ENCODE measurements at regions not wholly inside any gene's neighbourhood (a gene's known extent, or its start where the extent isn't known, plus 50 kb on each side); places are given as distances from the start of the nearest gene placed in this dataset.
A peak's percentile ranks its signal among the peaks of the same experiment; 100 is the strongest.

- TF ChIP-seq MTA2 (IDR thresholded peaks at IDR 0.05; ENCODE audit: low read depth): no peak
- TF ChIP-seq CTCF (IDR thresholded peaks at IDR 0.05 in 2 of 3, conservative IDR thresholded peaks at IDR 0.05 in 1 of 3; ENCODE audit: insufficient read depth in 2 of 3, low read depth in 1 of 3, low read length in 3 of 3): peak; percentile 58 to 74 (median 69)
- TF ChIP-seq ZNF655 (CRISPR knock-in tag; IDR thresholded peaks at IDR 0.05): no peak
- no peak for TF ChIP-seq SUPT5H (IDR thresholded peaks at IDR 0.05)
- TF ChIP-seq ZSCAN29 (IDR thresholded peaks at IDR 0.05): no peak
- no peak for TF ChIP-seq BRCA1 (IDR thresholded peaks at IDR 0.05)
- no peak for TF ChIP-seq BRCA1 (CRISPR knock-in tag; IDR thresholded peaks at IDR 0.05)
Measured at GRCh38 chr11:27211370-27212127, 151.5 kb downstream of the CCDC34 start (continued).

GRCh38 chr11:27210531-27210930, 152.5 kb downstream of the CCDC34 start:
- in situ Hi-C loops (cut with MboI): no loop called here
- H2AFZ ChIP-seq (ENCODE audit: low read depth, low read length): no peak overlapping the region
- no peaks in the 10 kb centered on the region; the same call in 2 of the 3 replicates for H3K36me3 ChIP-seq (ENCODE audit: control insufficient read depth, insufficient read depth, low read length)
- POLR2A ChIA-PET: interaction anchor here (1.3 kb wide), 1 partner anchor 13 kb away, joined by 4 read pairs; no protein-coding TSS in a partner anchor
- H3K9me1 ChIP-seq (ENCODE audit: control insufficient read depth, insufficient read depth, low read length): no peaks in the 10 kb centered on the region
- intact Hi-C loops (cut with micrococcal nuclease): no loop called here
- no peaks in the 10 kb centered on the region for H4K20me1 ChIP-seq (replicated peaks; ENCODE audit: control insufficient read depth, insufficient read depth, low read length)
- BruUV-seq (replicated peaks): no TSS peak
- H3K79me2 ChIP-seq (ENCODE audit: control insufficient read depth, insufficient read depth, low read length): no peaks in the 10 kb centered on the region
- no peak overlapping the region for H3K9ac ChIP-seq (ENCODE audit: insufficient read depth in 1 of 2, low read depth in 2 of 2, low read length in 2 of 2)
- CTCF ChIA-PET (ENCODE audit: low intra/inter-chr PET ratio): no interaction called here
- no peak overlapping the region for H3K4me2 ChIP-seq (ENCODE audit: insufficient read depth, low read length)
- H3K4me1 ChIP-seq (replicated peaks in 1 of 2; ENCODE audit: control insufficient read depth in 2 of 2, insufficient read depth in 2 of 2, low read length in 2 of 2): peaks cover 10 to 38% of the 10 kb centered on the region in 2 experiments; a peak in 4 of 5 replicates
- DNase-seq (ENCODE audit: extremely low read depth in 1 of 4, low spot score in 3 of 4) (no peak), FAIRE-seq (no peak), ATAC-seq (no peak)
- 37% methylated on average over 5 of the region's 5 CpGs for WGBS (ENCODE audit: insufficient coverage, low coverage, missing lambda C conversion rate)
- H3K4me3 ChIP-seq: no peak overlapping the region
- no peaks in the 10 kb centered on the region for H3K27me3 ChIP-seq (ENCODE audit: control insufficient read depth in 2 of 2, insufficient read depth in 2 of 2, low read length in 2 of 2)
- H3K27ac ChIP-seq (ENCODE audit: extremely low read depth, low read depth, low read length): no peak overlapping the region
- no peaks in the 10 kb centered on the region for H3K9me3 ChIP-seq (replicated peaks; ENCODE audit: control insufficient read depth, insufficient read depth, low read depth, low read length)
- TF ChIP-seq TCFL5 (CRISPR knock-in tag; conservative IDR thresholded peaks at IDR 0.05) (no peak), POLR2AphosphoS2 (IDR thresholded peaks at IDR 0.05; ENCODE audit: low read length) (no peak), NFXL1 (CRISPR knock-in tag; IDR thresholded peaks at IDR 0.05) (no peak), KLF16 (IDR thresholded peaks at IDR 0.05) (no peak), POU5F1 (IDR thresholded peaks at IDR 0.05; ENCODE audit: borderline replicate concordance, low read depth, low read length, partially characterized antibody) (no peak), ZMIZ1 (IDR thresholded peaks at IDR 0.05; ENCODE audit: low read depth in 2 of 2, low read length in 2 of 2) (no peak), FUS (optimal IDR thresholded peaks at IDR 0.05; ENCODE audit: low read depth, low read length) (no peak)
- TF ChIP-seq, protein P1, sequence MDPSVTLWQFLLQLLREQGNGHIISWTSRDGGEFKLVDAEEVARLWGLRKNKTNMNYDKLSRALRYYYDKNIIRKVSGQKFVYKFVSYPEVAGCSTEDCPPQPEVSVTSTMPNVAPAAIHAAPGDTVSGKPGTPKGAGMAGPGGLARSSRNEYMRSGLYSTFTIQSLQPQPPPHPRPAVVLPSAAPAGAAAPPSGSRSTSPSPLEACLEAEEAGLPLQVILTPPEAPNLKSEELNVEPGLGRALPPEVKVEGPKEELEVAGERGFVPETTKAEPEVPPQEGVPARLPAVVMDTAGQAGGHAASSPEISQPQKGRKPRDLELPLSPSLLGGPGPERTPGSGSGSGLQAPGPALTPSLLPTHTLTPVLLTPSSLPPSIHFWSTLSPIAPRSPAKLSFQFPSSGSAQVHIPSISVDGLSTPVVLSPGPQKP (CRISPR knock-in tag; IDR thresholded peaks at IDR 0.05): no peak

Data from K562 (cell line).